Breast epithelium (tissue), 4 donors: ENCODE measurements at regions not wholly inside any gene's neighbourhood (a gene's known extent, or its start where the extent isn't known, plus 50 kb on each side); places are given as distances from the start of the nearest gene placed in this dataset.

Experiments
- DNase-seq, 2 donors: peaks; one replicate each; pipeline ENCODE4 v3.0.0-alpha.2; 2019; ENCODE audit warnings: low spot score in 2 of 2
- H3K27ac ChIP-seq, 2 donors: fragments of 200-600 bp; sonication (generic) in 1 of 2; one replicate each; pipeline ENCODE4 v1.5.1; 2016 to 2019; ENCODE audit warnings: mild to moderate bottlenecking in 1 of 2
- H3K27me3 ChIP-seq, 2 donors: fragments of 200-600 bp; sonication (generic) in 1 of 2; one replicate each; pipeline versions ENCODE4 v1.5.1 to v1.6.0; 2017 to 2019; ENCODE audit warnings: control low read depth in 1 of 2, mild to moderate bottlenecking in 1 of 2
- H3K36me3 ChIP-seq: fragments of 200-600 bp; one replicate; pipeline ENCODE4 v1.5.1; 2019
- H3K4me1 ChIP-seq, 2 donors: fragments of 200-600 bp; sonication (generic); one replicate each; pipeline ENCODE4 v1.5.1; 2016 to 2019; ENCODE audit warnings: control low read depth in 1 of 2
- H3K4me3 ChIP-seq, 3 donors: fragments of 200-600 bp; sonication (generic); 1 replicate in 2 of 3; 2 replicates in 1 of 3; pipeline ENCODE4 v1.5.1; 2016 to 2019; ENCODE audit warnings: mild to moderate bottlenecking in 3 of 3, moderate library complexity in 2 of 3
- H3K9me3 ChIP-seq, 2 donors: fragments of 200-600 bp; sonication (generic) in 1 of 2; one replicate each; pipeline ENCODE4 v1.5.1; 2016 to 2019; ENCODE audit warnings: control low read depth in 1 of 2
- POLR2A ChIP-seq: fragments of 450-650 bp; IDR thresholded peaks from one replicate; pipeline ENCODE4 v1.6.1; 2016; ENCODE audit warnings: antibody characterized with exemption, mild to moderate bottlenecking, moderate library complexity
- POLR2AphosphoS5 ChIP-seq, 3 donors: sonication (generic); formaldehyde crosslinking; IDR thresholded peaks; one replicate each; pipeline ENCODE4 v1.6.1; 2017; ENCODE audit warnings: antibody characterized with exemption in 3 of 3
- intact Hi-C: fragments of 100-400 bp; cut with DNase I; formaldehyde crosslinking; loops from one replicate; pipeline ENCODE4 v1.15.1; 2023; ENCODE audit warnings: low total_unique reads
- TF ChIP-seq, protein P1 (sequence below), 3 donors: fragments of 450-650 bp; IDR thresholded peaks; one replicate each; pipeline ENCODE4 v1.5.1; 2016 to 2017; ENCODE audit warnings: antibody characterized with exemption in 3 of 3, mild to moderate bottlenecking in 3 of 3, moderate library complexity in 3 of 3

DNA sequence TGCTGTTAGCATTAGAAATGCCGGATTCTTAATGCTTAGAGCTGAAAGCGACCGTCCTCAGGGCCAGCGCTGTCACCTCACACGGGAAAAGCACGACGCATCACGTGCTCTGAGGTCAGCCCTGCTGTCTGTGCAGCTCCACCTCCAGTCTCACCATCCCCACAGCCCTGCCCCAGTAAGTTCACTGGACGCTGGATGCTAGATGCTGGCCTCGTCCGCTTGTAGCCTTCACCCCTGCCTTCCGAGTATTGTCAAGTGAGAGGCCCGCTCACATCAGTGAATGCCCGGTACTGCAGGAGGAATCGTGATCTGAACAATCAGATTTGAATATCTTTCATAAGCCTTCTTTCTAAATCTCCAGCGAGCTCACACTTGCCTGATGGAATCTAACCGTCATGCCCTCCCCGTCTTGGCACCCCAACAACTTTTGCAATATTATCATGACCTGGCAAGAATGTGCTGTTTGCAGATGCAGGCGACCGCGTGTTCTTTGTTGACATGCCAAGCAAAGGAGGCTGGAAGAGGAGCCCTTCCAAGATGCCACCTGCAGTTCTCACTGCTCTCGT is 64.9 kb downstream of the DLL1 start:
- intact Hi-C loops, result no loop called here
- DNase-seq, result peak in 1 of 2 donors; percentile 89
- H3K9me3 ChIP-seq, result no peaks in the 10 kb centered on the region
- H3K27me3 ChIP-seq, result peaks cover 0 to 8% of the 10 kb centered on the region in 2 donors
- TF ChIP-seq, protein P1, sequence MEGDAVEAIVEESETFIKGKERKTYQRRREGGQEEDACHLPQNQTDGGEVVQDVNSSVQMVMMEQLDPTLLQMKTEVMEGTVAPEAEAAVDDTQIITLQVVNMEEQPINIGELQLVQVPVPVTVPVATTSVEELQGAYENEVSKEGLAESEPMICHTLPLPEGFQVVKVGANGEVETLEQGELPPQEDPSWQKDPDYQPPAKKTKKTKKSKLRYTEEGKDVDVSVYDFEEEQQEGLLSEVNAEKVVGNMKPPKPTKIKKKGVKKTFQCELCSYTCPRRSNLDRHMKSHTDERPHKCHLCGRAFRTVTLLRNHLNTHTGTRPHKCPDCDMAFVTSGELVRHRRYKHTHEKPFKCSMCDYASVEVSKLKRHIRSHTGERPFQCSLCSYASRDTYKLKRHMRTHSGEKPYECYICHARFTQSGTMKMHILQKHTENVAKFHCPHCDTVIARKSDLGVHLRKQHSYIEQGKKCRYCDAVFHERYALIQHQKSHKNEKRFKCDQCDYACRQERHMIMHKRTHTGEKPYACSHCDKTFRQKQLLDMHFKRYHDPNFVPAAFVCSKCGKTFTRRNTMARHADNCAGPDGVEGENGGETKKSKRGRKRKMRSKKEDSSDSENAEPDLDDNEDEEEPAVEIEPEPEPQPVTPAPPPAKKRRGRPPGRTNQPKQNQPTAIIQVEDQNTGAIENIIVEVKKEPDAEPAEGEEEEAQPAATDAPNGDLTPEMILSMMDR (IDR thresholded peaks at IDR 0.05), result peak in 1 of 3 donors; percentile 34
- no peak for TF ChIP-seq POLR2A
- peak in 2 of 3 donors; percentile 16 to 51 for TF ChIP-seq POLR2AphosphoS5 (IDR thresholded peaks at IDR 0.05)
- H3K36me3 ChIP-seq, result no peaks in the 10 kb centered on the region
- peaks cover 3 to 11% of the 10 kb centered on the region in 2 donors for H3K4me1 ChIP-seq
- peak overlapping the region; percentile 86 to 89 for H3K27ac ChIP-seq
- peak overlapping the region in 2 of 3 donors; percentile 15 to 34 for H3K4me3 ChIP-seq

DNA sequence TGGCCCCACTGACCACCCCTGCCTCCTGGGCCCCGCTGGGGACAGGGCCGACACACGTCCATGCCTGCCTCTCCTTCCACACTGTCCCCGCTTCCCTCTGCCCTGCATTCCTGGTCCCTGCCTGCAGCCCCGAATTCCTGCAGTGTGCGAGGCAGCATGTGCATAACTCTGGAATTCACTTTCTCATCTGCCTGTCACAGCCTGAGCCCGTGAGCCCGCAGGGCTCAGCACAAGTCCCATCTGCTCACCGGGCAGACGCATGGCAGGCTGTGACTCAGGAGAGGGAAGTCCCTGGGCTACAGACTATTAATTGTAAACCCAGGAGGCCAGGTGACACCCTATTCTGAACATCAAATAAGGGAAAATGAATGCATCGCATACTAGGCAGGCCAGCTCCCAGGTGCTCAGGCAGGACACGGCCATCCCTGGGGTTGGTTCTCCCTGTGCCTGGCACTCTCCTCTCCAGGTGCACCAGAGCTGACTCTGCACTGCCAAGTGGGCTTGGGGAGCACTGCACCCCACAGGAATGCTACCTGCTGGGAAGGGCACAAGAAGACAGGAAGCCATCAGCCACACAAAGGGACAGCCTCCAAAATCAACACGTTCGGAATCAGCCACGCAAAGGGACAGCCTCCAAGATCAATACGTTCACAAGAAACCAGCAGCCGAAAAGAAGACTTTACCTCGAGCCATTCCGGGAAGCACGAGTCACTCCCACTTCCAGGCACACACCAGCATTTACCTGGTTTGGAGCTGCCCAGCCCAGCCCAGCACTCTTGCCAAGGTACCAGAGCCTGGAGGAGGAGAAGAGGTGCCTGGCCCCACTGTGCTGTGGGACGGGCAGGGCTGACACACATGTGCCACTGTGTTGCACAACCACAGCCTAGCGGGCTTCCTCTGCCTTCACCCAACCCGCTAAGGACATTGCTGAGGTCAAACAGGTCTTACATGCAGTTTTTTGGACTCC is 65.9 kb downstream of the DLL1 start:
- Histone ChIP-seq H3K9me3 (no peaks in the 10 kb centered on the region), H3K27ac (peak overlapping the region; percentile 86 to 89), H3K4me1 (peaks cover 3 to 11% of the 10 kb centered on the region in 2 donors), H3K36me3 (no peaks in the 10 kb centered on the region), H3K4me3 (peak overlapping the region in 1 of 3 donors; percentile 34), H3K27me3 (peaks cover 0 to 8% of the 10 kb centered on the region in 2 donors)
- intact Hi-C loops, result no loop called here
- peak; percentile 73 to 94 for DNase-seq
- TF ChIP-seq, protein P1 (IDR thresholded peaks at IDR 0.05), result no peak
- TF ChIP-seq POLR2AphosphoS5 (IDR thresholded peaks at IDR 0.05) (peak in 2 of 3 donors; percentile 29 to 38), POLR2A (no peak)

DNA sequence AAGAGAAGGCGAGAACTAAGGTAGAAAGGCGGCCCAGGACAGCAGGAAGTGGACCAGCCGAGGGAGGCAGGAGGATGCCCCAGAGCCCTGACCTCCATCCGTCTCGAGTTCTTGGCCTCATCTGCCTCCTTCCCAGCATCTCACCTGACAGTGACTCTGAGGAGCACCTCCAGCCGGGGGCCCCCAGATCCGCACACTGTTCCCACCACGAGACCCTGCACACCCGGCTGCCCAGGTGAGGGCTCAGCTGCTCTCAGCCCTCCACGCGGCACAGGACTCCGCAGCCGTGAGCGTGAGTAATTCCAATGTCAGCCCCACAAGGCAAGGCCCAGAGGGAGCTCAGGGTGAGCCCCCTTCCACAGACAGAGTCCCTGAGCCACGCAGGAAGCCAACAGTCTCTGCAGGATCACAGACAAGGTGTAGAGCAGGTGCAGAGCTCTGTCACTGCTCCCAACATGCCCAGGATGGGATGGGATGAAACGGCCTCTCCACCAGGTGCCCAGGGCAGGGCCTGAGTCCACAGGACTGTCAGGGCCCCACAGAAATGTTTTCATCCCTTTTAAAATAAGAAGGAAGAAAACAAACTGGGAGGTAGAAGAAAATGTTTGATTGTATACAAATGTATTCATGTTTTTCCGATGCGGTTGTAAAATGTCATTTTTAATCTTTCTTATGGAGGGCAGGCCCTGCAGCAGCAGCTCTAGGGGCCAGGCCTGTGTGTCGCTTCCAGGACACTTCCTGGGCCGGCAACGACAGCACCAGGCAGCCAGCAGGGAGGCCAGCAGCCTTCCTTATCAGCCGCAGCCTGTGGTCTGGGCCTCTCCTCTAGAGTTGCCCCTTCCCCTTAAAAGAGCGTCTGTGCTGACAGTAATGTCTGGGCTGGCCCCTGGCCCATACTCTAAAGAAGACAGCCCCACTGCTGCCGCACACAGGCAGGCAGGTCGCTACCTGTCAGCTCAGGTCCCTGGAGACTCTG is 66.9 kb downstream of the DLL1 start:
- Histone ChIP-seq H3K4me3 (no peak overlapping the region), H3K27ac (peak overlapping the region; percentile 86 to 89), H3K9me3 (no peaks in the 10 kb centered on the region), H3K36me3 (no peaks in the 10 kb centered on the region), H3K4me1 (peaks cover 3 to 11% of the 10 kb centered on the region in 2 donors), H3K27me3 (peaks cover 0 to 4% of the 10 kb centered on the region in 2 donors)
- TF ChIP-seq POLR2AphosphoS5 (IDR thresholded peaks at IDR 0.05) (no peak), POLR2A (no peak)
- TF ChIP-seq, protein P1 (IDR thresholded peaks at IDR 0.05), result no peak
- DNase-seq, result no peak
- intact Hi-C loops, result no loop called here

GRCh38 chr6:170222498-170223471 is 68.1 kb downstream of the DLL1 start:
- DNase-seq, result peak in 1 of 2 donors; percentile 59
- H3K27me3 ChIP-seq, result no peaks in the 10 kb centered on the region
- H3K4me1 ChIP-seq, result peaks cover 3 to 11% of the 10 kb centered on the region in 2 donors
- TF ChIP-seq POLR2AphosphoS5 (IDR thresholded peaks at IDR 0.05) (no peak), POLR2A (no peak)
- TF ChIP-seq, protein P1 (IDR thresholded peaks at IDR 0.05), result no peak
- intact Hi-C loops, result no loop called here
- H3K4me3 ChIP-seq, result peak overlapping the region in 2 of 3 donors; percentile 16 to 57
- H3K36me3 ChIP-seq, result no peaks in the 10 kb centered on the region
- H3K27ac ChIP-seq, result peak overlapping the region; percentile 86 to 89
- H3K9me3 ChIP-seq, result no peaks in the 10 kb centered on the region
